Thyroid gland (tissue), 4 donors: ENCODE measurements at regions not wholly inside any gene's neighbourhood (a gene's known extent, or its start where the extent isn't known, plus 50 kb on each side); places are given as distances from the start of the nearest gene placed in this dataset.

Experiments
- CTCF ChIP-seq, 6 experiments: fragments of 200-600 bp in 3 of 6; fragments of 450-650 bp in 3 of 6; sonication (generic) in 3 of 6; IDR thresholded peaks; one replicate each; pipeline ENCODE4 v1.5.1; 2016 to 2019; ENCODE audit warnings: antibody characterized with exemption in 6 of 6, mild to moderate bottlenecking in 2 of 6, inconsistent platforms in 1 of 6, moderate library complexity in 1 of 6
- POLR2A ChIP-seq, 2 donors: fragments of 450-650 bp; IDR thresholded peaks; one replicate each; pipeline ENCODE4 v1.6.1; 2017; ENCODE audit warnings: antibody characterized with exemption in 2 of 2, mild to moderate bottlenecking in 2 of 2, moderate library complexity in 1 of 2

GRCh38 chr6:112839525-112839961, 492.4 kb downstream of the RFPL4B start:
- TF ChIP-seq CTCF (IDR thresholded peaks at IDR 0.05) = no peak
- no peak for TF ChIP-seq POLR2A (IDR thresholded peaks at IDR 0.05)
